T-helper 1 cell treated with Interleukin-12 subunit alpha and Interleukin-12 subunit beta and Interleukin-4 antibody, amounts not matched to agents 30 μg/mL and 1 μg/mL, for 36 hours (primary cell): ENCODE measurements at regions not wholly inside any gene's neighbourhood (a gene's known extent, or its start where the extent isn't known, plus 50 kb on each side); places are given as distances from the start of the nearest gene placed in this dataset.

Experiments
- H3K27ac Mint-ChIP-seq: one replicate; pipeline ENCODE4 v1.8.0; 2021; ENCODE audit warnings: mild to moderate bottlenecking, mixed read lengths
- H3K27me3 Mint-ChIP-seq: one replicate; pipeline ENCODE4 v1.8.0; 2021; ENCODE audit warnings: low read depth, mixed read lengths
- H3K36me3 Mint-ChIP-seq: one replicate; pipeline ENCODE4 v1.8.0; 2021; ENCODE audit warnings: low read depth, mixed read lengths
- H3K4me1 Mint-ChIP-seq: one replicate; pipeline ENCODE4 v1.8.0; 2021; ENCODE audit warnings: low read depth, mixed read lengths
- H3K4me3 Mint-ChIP-seq: one replicate; pipeline ENCODE4 v1.8.0; 2021; ENCODE audit warnings: mild to moderate bottlenecking, moderate library complexity, mixed read lengths
- H3K9me3 Mint-ChIP-seq: one replicate; pipeline ENCODE4 v1.8.0; 2021; ENCODE audit warnings: mixed read lengths

DNA sequence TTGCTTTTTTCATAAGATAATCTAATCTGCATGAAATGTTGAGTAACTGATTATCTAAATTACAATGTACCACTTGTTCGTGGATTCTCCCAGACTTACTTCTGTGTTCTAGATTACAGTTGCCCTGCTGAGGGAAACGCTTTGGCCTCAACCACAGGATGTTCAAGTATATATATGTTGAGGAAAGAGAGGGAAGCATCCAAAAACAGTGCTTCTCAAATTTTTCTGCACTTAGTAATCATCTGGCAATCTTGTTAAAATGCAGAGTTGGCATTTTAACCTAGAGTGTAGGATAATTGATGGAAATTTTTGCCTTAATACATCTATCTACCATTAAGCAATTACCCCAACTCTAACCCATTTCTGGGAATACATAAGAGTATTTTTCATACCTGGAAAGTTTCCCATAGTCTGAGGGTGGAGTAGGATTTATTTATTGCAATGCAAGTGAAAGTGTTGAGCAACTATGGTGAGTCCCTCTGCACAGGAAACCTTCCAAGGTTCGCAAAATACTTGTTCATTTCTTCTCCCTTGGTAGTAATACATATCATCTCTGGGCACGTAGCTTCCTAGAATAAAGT is 59.6 kb upstream of the C1GALT1 start:
- Mint-ChIP-seq H3K9me3 (peaks cover 3% of the 10 kb centered on the region), H3K27ac (no peak overlapping the region), H3K4me1 (peaks cover 1% of the 10 kb centered on the region), H3K27me3 (peaks cover 3% of the 10 kb centered on the region), H3K4me3 (no peak overlapping the region), H3K36me3 (no peaks in the 10 kb centered on the region)

DNA sequence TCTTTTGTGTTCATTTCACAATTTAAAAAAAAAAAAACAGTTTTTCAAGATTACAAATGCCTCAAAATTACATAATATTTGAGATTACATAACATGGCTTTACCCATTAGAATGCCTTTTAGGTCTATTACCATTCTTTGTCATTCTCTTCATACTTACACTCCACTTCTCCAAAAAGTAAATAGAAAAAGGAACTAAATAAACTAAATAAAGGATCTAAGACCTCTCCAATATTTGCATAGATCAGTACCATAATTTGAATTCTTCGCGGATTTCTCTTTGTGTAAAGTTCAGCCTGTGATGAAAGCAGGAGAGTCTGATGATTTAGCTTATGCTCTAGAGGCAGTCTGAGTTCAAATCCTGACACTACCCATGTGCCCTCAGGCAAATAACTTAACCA is 56.4 kb upstream of the C1GALT1 start:
- Mint-ChIP-seq H3K27me3 (peaks cover 8% of the 10 kb centered on the region), H3K27ac (no peak overlapping the region), H3K4me1 (peaks cover 1% of the 10 kb centered on the region), H3K36me3 (no peaks in the 10 kb centered on the region), H3K9me3 (peaks cover 3% of the 10 kb centered on the region), H3K4me3 (no peak overlapping the region)

DNA sequence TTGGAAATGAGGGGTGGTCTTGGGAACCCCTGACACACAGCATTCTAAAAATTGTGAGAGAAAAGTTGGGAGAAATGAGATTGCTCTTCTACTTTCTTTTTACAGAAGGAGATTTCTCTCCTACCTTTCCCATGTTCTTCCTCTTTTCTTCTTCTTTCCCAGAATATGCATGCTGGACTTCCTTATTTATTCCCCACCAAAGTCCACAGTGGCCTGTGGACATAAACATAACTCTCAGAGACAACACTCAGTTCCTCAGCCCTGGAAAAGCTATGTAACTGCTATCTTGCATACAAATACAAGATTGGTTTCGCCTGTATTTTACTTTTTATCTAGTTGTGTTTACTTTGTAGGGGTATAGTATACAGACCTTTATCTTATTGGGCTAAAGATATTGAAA is 54.6 kb upstream of the C1GALT1 start:
- Mint-ChIP-seq H3K4me3 (no peak overlapping the region), H3K27me3 (peaks cover 8% of the 10 kb centered on the region), H3K36me3 (no peaks in the 10 kb centered on the region), H3K9me3 (peaks cover 3% of the 10 kb centered on the region), H3K27ac (no peak overlapping the region), H3K4me1 (peaks cover 1% of the 10 kb centered on the region)

DNA sequence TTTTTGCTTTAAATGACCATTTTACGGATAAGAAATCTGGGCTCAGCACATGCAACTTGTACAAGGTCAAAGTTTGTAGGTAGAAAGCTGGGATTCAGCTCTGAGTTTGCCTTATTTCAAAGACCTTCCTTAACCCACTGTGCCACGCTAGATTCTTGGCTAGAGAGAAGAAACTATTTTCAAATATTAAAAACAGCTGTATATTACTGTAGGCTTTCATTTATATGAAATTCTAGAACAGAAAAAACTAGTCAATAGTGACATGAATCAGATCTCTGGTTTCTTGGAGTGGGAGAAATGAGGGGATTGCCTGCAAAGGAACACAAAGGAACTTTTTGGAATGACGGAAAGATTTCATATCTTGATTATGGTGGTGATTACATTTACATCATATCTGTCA is 53.0 kb upstream of the C1GALT1 start:
- Mint-ChIP-seq H3K4me1 (no peaks in the 10 kb centered on the region), H3K9me3 (peaks cover under 1% of the 10 kb centered on the region), H3K4me3 (no peak overlapping the region), H3K27ac (no peak overlapping the region), H3K36me3 (no peaks in the 10 kb centered on the region), H3K27me3 (peaks cover 5% of the 10 kb centered on the region)

DNA sequence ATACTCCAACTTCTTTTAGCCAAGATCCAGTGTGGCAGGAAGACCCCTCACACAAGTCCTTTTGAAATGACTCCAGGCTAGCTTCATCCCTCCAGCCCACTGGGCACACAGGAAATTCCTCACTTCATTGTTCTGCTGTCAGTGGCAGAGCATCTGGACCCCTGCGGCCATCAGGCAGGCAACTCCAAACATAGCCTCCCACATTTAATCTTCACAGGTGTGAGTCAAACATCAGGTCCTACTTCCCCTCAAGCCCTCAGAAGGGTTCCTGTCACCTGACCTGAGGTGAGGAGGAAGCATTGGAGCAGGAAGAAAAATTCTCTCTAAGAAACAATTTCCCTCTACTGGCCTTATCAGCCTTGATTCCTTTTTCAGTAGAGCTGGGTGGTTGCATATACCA is 51.1 kb upstream of the C1GALT1 start:
- Mint-ChIP-seq H3K27ac (no peak overlapping the region), H3K4me1 (peaks cover 1% of the 10 kb centered on the region), H3K36me3 (no peaks in the 10 kb centered on the region), H3K9me3 (peaks cover 7% of the 10 kb centered on the region), H3K27me3 (peaks cover 5% of the 10 kb centered on the region), H3K4me3 (no peak overlapping the region)
